ENCODE measurements at regions not wholly inside any gene's neighbourhood (a gene's known extent, or its start where the extent isn't known, plus 50 kb on each side); places are given as distances from the start of the nearest gene placed in this dataset.

GRCh38 chr1:194078765-194079164 lies 892.4 kb upstream of the B3GALT2 start:
- TF ChIP-seq, protein P1, sequence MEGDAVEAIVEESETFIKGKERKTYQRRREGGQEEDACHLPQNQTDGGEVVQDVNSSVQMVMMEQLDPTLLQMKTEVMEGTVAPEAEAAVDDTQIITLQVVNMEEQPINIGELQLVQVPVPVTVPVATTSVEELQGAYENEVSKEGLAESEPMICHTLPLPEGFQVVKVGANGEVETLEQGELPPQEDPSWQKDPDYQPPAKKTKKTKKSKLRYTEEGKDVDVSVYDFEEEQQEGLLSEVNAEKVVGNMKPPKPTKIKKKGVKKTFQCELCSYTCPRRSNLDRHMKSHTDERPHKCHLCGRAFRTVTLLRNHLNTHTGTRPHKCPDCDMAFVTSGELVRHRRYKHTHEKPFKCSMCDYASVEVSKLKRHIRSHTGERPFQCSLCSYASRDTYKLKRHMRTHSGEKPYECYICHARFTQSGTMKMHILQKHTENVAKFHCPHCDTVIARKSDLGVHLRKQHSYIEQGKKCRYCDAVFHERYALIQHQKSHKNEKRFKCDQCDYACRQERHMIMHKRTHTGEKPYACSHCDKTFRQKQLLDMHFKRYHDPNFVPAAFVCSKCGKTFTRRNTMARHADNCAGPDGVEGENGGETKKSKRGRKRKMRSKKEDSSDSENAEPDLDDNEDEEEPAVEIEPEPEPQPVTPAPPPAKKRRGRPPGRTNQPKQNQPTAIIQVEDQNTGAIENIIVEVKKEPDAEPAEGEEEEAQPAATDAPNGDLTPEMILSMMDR (IDR thresholded peaks at IDR 0.05) = no peak
- no peak for TF ChIP-seq POLR2A (IDR thresholded peaks at IDR 0.05)

Data from thyroid gland (tissue), 4 donors.